K562 (cell line): ENCODE measurements at regions not wholly inside any gene's neighbourhood (a gene's known extent, or its start where the extent isn't known, plus 50 kb on each side); places are given as distances from the start of the nearest gene placed in this dataset.
A peak's percentile ranks its signal among the peaks of the same experiment; 100 is the strongest.

Source experiments
- ATAC-seq: fragments of 200-7000 bp; cut with Tn5 transposase; 3 replicates; pipeline ENCODE4 v1.9.1; 2020; ENCODE audit warnings: moderate library complexity
- BruUV-seq: library from RNA; stranded (reverse); fragments of 400-500 nt; replicated peaks from 2 replicates; lab custom pipeline; 2021; lab: Mats Ljungman, UMichigan
- CTCF ChIA-PET: fragments of 300-600 bp; formaldehyde crosslinking; extraction: SDS; loops from one replicate; lab custom pipeline; 2021; ENCODE audit warnings: low intra/inter-chr PET ratio; lab: Yijun Ruan, JAX
- POLR2A ChIA-PET: fragments of 300-600, 350-650 bp; sonication (Branson Sonifier 250); formaldehyde crosslinking; extraction: SDS; loops from one replicate; lab custom pipeline; 2021; ENCODE audit warnings: antibody characterized with exemption, inconsistent platforms; lab: Yijun Ruan, JAX
- DNase-seq, 4 experiments: peaks; one replicate each; pipeline versions ENCODE4 v3.0.0 to v3.0.0-alpha.2; 2011 to 2018; ENCODE audit warnings: low spot score in 3 of 4, mixed read lengths in 3 of 4; ENCODE audit errors: extremely low read depth in 1 of 4
- FAIRE-seq: peaks from 2 replicates; lab custom pipeline; 2011; peaks lifted over from hg19 to GRCh38; lab: Jason Lieb, UNC
- H2AFZ ChIP-seq: 2 replicates; pipeline ENCODE4 v1.6.0; 2011; ENCODE audit warnings: low read depth, low read length, control low read depth, inconsistent platforms
- H3K27ac ChIP-seq: fragments of 200-600 bp; 3 replicates; pipeline ENCODE4 v1.8.0; 2011; ENCODE audit warnings: low read depth, mild to moderate bottlenecking, control low read depth, inconsistent platforms, low read length, moderate library complexity, mixed read lengths; ENCODE audit errors: extremely low read depth
- H3K27me3 ChIP-seq, 2 experiments: fragments of 300-600 bp in 1 of 2; 2 replicates in 1 of 2; 3 replicates in 1 of 2; pipeline versions ENCODE4 v1.6.0 to v1.8.0; 2011; ENCODE audit warnings: inconsistent platforms in 2 of 2, low read length in 2 of 2, mild to moderate bottlenecking in 1 of 2, mixed read lengths in 1 of 2, moderate library complexity in 1 of 2; ENCODE audit not compliant: control insufficient read depth in 2 of 2, insufficient read depth in 2 of 2
- H3K36me3 ChIP-seq: fragments of 300-600 bp; 3 replicates; pipeline ENCODE4 v1.8.0; 2011; ENCODE audit warnings: mild to moderate bottlenecking, low read length, inconsistent platforms; ENCODE audit not compliant: control insufficient read depth, insufficient read depth
- H3K4me1 ChIP-seq, 2 experiments: fragments of 200-600 bp in 1 of 2; replicated peaks in 1 of 2; 2 replicates in 1 of 2; 3 replicates in 1 of 2; pipeline versions ENCODE4 v1.5.1 to v1.8.0; 2011; ENCODE audit warnings: inconsistent platforms in 2 of 2, low read length in 2 of 2, mild to moderate bottlenecking in 1 of 2, mixed read lengths in 1 of 2, moderate library complexity in 1 of 2; ENCODE audit not compliant: control insufficient read depth in 2 of 2, insufficient read depth in 2 of 2
- H3K4me2 ChIP-seq: 2 replicates; pipeline ENCODE4 v1.6.1; 2011; ENCODE audit warnings: low read length, control low read depth, inconsistent platforms, mixed read lengths; ENCODE audit not compliant: insufficient read depth
- H3K4me3 ChIP-seq: fragments of 200-600 bp; sonication (generic), shearing (Covaris generic); 2 replicates; pipeline ENCODE4 v1.5.1; 2016; ENCODE audit warnings: control low read depth, inconsistent platforms
- H3K79me2 ChIP-seq: fragments of 200-600 bp; 3 replicates; pipeline ENCODE4 v1.8.0; 2011; ENCODE audit warnings: low read length, inconsistent platforms; ENCODE audit not compliant: control insufficient read depth, insufficient read depth
- H3K9ac ChIP-seq, 2 experiments: 2 replicates each; pipeline versions ENCODE4 v1.6.0 to v1.6.1; 2011; ENCODE audit warnings: low read depth in 2 of 2, low read length in 2 of 2, control low read depth in 1 of 2, inconsistent platforms in 1 of 2, mild to moderate bottlenecking in 1 of 2, mixed read lengths in 1 of 2; ENCODE audit not compliant: insufficient read depth in 1 of 2
- H3K9me1 ChIP-seq: one replicate; pipeline ENCODE4 v1.6.0; 2011; ENCODE audit warnings: inconsistent platforms, mild to moderate bottlenecking, low read length, moderate library complexity; ENCODE audit not compliant: control insufficient read depth, insufficient read depth
- H3K9me3 ChIP-seq: replicated peaks from 2 replicates; pipeline ENCODE4 v1.5.1; 2011; ENCODE audit warnings: low read depth, low read length, inconsistent platforms; ENCODE audit not compliant: control insufficient read depth, insufficient read depth
- H4K20me1 ChIP-seq: replicated peaks from 2 replicates; pipeline ENCODE4 v1.6.1; 2011; ENCODE audit warnings: low read length, inconsistent platforms, mixed read lengths; ENCODE audit not compliant: control insufficient read depth, insufficient read depth
- FOSL1 ChIP-seq: fragments of 200-800 bp; sonication (Bioruptor generic); conservative IDR thresholded peaks from 2 replicates; pipeline ENCODE4 v1.6.1; 2016; ENCODE audit warnings: missing genetic modification characterization, missing compliant biosample characterization
- FOXM1 ChIP-seq, 2 experiments: fragments of 450-650 bp in 1 of 2; sonication (generic) in 1 of 2; formaldehyde crosslinking in 1 of 2; IDR thresholded peaks; 2 replicates each; pipeline versions ENCODE4 v1.6.1 to v1.9.0; 2017 to 2022; ENCODE audit warnings: low read depth in 2 of 2, mild to moderate bottlenecking in 2 of 2, missing genetic modification reagents in 1 of 2, moderate library complexity in 1 of 2
- ZBTB12 ChIP-seq: fragments of 250-450 bp; sonication (Bioruptor Pico); IDR thresholded peaks from 2 replicates; pipeline ENCODE4 v1.4.0; 2020
- ZNF282 ChIP-seq: sonication (generic); formaldehyde crosslinking; IDR thresholded peaks from 2 replicates; pipeline ENCODE4 v1.8.1; 2023; ENCODE audit warnings: missing genetic modification reagents
- WGBS: fragments of 100-300 bp; shearing (Covaris generic); methylation state at CpG from one replicate; pipeline ENCODE4 v1.1.6; 2016; ENCODE audit warnings: low coverage, mixed read lengths; ENCODE audit not compliant: insufficient coverage; ENCODE audit errors: missing lambda C conversion rate; 5-methylcytosine and 5-hydroxymethylcytosine counted together
- in situ Hi-C: fragments of 300-500 bp; cut with MboI; formaldehyde crosslinking; loops from 4 replicates; pipeline ENCODE4 v1.15.0; 2018; ENCODE audit warnings: inconsistent platforms, mixed read lengths
- intact Hi-C: fragments of 100-400 bp; cut with micrococcal nuclease; formaldehyde crosslinking; loops from 2 replicates; pipeline ENCODE4 v1.14.2; 2022

DNA sequence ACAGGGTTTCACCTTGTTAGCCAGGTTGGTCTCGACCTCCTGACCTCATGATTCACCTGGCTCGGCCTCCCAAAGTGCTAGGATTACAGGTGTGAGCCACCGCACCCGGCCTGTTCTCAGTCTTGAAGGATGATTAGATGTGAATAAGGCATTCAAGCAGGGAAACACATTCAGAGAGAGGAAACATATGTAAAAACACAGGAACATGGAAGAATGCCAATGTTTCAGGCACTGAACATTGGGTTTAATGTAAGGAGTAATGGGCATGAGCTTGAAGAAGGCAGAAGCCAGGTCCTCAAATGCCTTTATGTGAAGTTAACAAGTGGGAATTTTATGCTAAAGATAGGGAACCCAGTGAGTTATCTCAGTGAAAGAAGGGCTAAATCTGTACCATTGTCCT lies 74.3 kb downstream of the ARL4A start:
- Histone ChIP-seq H3K36me3 (no peaks in the 10 kb centered on the region), H3K27ac (no peak overlapping the region), H2AFZ (no peak overlapping the region), H3K4me3 (no peak overlapping the region), H3K4me1 (no peaks in the 10 kb centered on the region; a peak in 1 of 5 replicates), H3K9me3 (no peaks in the 10 kb centered on the region), H3K4me2 (no peak overlapping the region), H3K9me1 (no peaks in the 10 kb centered on the region), H3K79me2 (no peaks in the 10 kb centered on the region), H3K9ac (no peak overlapping the region), H4K20me1 (no peaks in the 10 kb centered on the region), H3K27me3 (no peaks in the 10 kb centered on the region)
- FAIRE-seq (no peak), ATAC-seq (no peak), DNase-seq (no peak)
- WGBS: 85% methylated on average over 4 of the region's 4 CpGs
- TF ChIP-seq ZBTB12 (no peak), FOXM1 (IDR thresholded peaks at IDR 0.05; ENCODE audit: low read depth) (no peak), FOXM1 (CRISPR knock-in tag; IDR thresholded peaks at IDR 0.05; ENCODE audit: low read depth) (no peak)
- in situ Hi-C loops: no loop called here
- ChIA-PET CTCF (no interaction called here), POLR2A (no interaction called here)
- BruUV-seq: no TSS peak
- intact Hi-C loops: no loop called here

GRCh38 chr7:12764458-12764891 lies 77.0 kb downstream of the ARL4A start:
- Histone ChIP-seq H3K27me3 (no peaks in the 10 kb centered on the region), H3K9me3 (no peaks in the 10 kb centered on the region), H2AFZ (peak overlapping the region; percentile 60), H4K20me1 (no peaks in the 10 kb centered on the region), H3K27ac (no peak overlapping the region), H3K79me2 (no peaks in the 10 kb centered on the region), H3K4me1 (no peaks in the 10 kb centered on the region; a peak in 1 of 5 replicates), H3K4me3 (no peak overlapping the region), H3K9ac (no peak overlapping the region), H3K4me2 (no peak overlapping the region), H3K9me1 (no peaks in the 10 kb centered on the region), H3K36me3 (no peaks in the 10 kb centered on the region)
- intact Hi-C loops (no loop called here), in situ Hi-C loops (no loop called here)
- ChIA-PET POLR2A (no interaction called here), CTCF (no interaction called here)
- DNase-seq (no peak), ATAC-seq (no peak), FAIRE-seq (no peak)
- no TSS peak for BruUV-seq
- TF ChIP-seq ZNF282 (no peak), FOSL1 (tag) (0 out of 2 replicates have a peak, but pooled peaks have one; percentile 37)
- 32% methylated on average over 2 of the region's 2 CpGs for WGBS
